Breast epithelium (tissue), 4 donors: ENCODE measurements at regions not wholly inside any gene's neighbourhood (a gene's known extent, or its start where the extent isn't known, plus 50 kb on each side); places are given as distances from the start of the nearest gene placed in this dataset.

Experiments
- DNase-seq, 2 donors: peaks; one replicate each; pipeline ENCODE4 v3.0.0-alpha.2; 2019; ENCODE audit warnings: low spot score in 2 of 2
- H3K27ac ChIP-seq, 2 donors: fragments of 200-600 bp; sonication (generic) in 1 of 2; one replicate each; pipeline ENCODE4 v1.5.1; 2016 to 2019; ENCODE audit warnings: mild to moderate bottlenecking in 1 of 2
- H3K27me3 ChIP-seq, 2 donors: fragments of 200-600 bp; sonication (generic) in 1 of 2; one replicate each; pipeline versions ENCODE4 v1.5.1 to v1.6.0; 2017 to 2019; ENCODE audit warnings: control low read depth in 1 of 2, mild to moderate bottlenecking in 1 of 2
- H3K36me3 ChIP-seq: fragments of 200-600 bp; one replicate; pipeline ENCODE4 v1.5.1; 2019
- H3K4me1 ChIP-seq, 2 donors: fragments of 200-600 bp; sonication (generic); one replicate each; pipeline ENCODE4 v1.5.1; 2016 to 2019; ENCODE audit warnings: control low read depth in 1 of 2
- H3K4me3 ChIP-seq, 3 donors: fragments of 200-600 bp; sonication (generic); 1 replicate in 2 of 3; 2 replicates in 1 of 3; pipeline ENCODE4 v1.5.1; 2016 to 2019; ENCODE audit warnings: mild to moderate bottlenecking in 3 of 3, moderate library complexity in 2 of 3
- H3K9me3 ChIP-seq, 2 donors: fragments of 200-600 bp; sonication (generic) in 1 of 2; one replicate each; pipeline ENCODE4 v1.5.1; 2016 to 2019; ENCODE audit warnings: control low read depth in 1 of 2
- CTCF ChIP-seq, 3 donors: fragments of 450-650 bp; IDR thresholded peaks; one replicate each; pipeline ENCODE4 v1.5.1; 2016 to 2017; ENCODE audit warnings: antibody characterized with exemption in 3 of 3, mild to moderate bottlenecking in 3 of 3, moderate library complexity in 3 of 3
- POLR2A ChIP-seq: fragments of 450-650 bp; IDR thresholded peaks from one replicate; pipeline ENCODE4 v1.6.1; 2016; ENCODE audit warnings: antibody characterized with exemption, mild to moderate bottlenecking, moderate library complexity
- POLR2AphosphoS5 ChIP-seq, 3 donors: sonication (generic); formaldehyde crosslinking; IDR thresholded peaks; one replicate each; pipeline ENCODE4 v1.6.1; 2017; ENCODE audit warnings: antibody characterized with exemption in 3 of 3
- intact Hi-C: fragments of 100-400 bp; cut with DNase I; formaldehyde crosslinking; loops from one replicate; pipeline ENCODE4 v1.15.1; 2023; ENCODE audit warnings: low total_unique reads

GRCh38 chr1:147478521-147478920 lies 62.8 kb upstream of the BCL9 start:
- no peaks in the 10 kb centered on the region for H3K9me3 ChIP-seq
- TF ChIP-seq CTCF (IDR thresholded peaks at IDR 0.05) (no peak), POLR2AphosphoS5 (IDR thresholded peaks at IDR 0.05) (no peak), POLR2A (no peak)
- DNase-seq: no peak
- no peak overlapping the region for H3K4me3 ChIP-seq
- intact Hi-C loops: no loop called here
- no peak overlapping the region for H3K27ac ChIP-seq
- H3K27me3 ChIP-seq: peaks cover 0 to 6% of the 10 kb centered on the region in 2 donors
- H3K4me1 ChIP-seq: no peaks in the 10 kb centered on the region
- H3K36me3 ChIP-seq: no peaks in the 10 kb centered on the region

GRCh38 chr1:147479864-147480564 lies 61.3 kb upstream of the BCL9 start:
- no peaks in the 10 kb centered on the region for H3K9me3 ChIP-seq
- peaks cover 0 to 6% of the 10 kb centered on the region in 2 donors for H3K27me3 ChIP-seq
- H3K4me3 ChIP-seq: no peak overlapping the region
- no peaks in the 10 kb centered on the region for H3K4me1 ChIP-seq
- intact Hi-C loops: no loop called here
- no peak overlapping the region for H3K27ac ChIP-seq
- no peaks in the 10 kb centered on the region for H3K36me3 ChIP-seq
- TF ChIP-seq POLR2A: no peak
- no peak for TF ChIP-seq POLR2AphosphoS5 (IDR thresholded peaks at IDR 0.05)
- TF ChIP-seq CTCF (IDR thresholded peaks at IDR 0.05): no peak
- no peak for DNase-seq

GRCh38 chr1:147480565-147480935 lies 60.8 kb upstream of the BCL9 start:
- peaks cover 0 to 6% of the 10 kb centered on the region in 2 donors for H3K27me3 ChIP-seq
- no peak overlapping the region for H3K4me3 ChIP-seq
- H3K36me3 ChIP-seq: no peaks in the 10 kb centered on the region
- TF ChIP-seq POLR2A: no peak
- H3K27ac ChIP-seq: no peak overlapping the region
- no peak for DNase-seq
- H3K4me1 ChIP-seq: no peaks in the 10 kb centered on the region
- H3K9me3 ChIP-seq: no peaks in the 10 kb centered on the region
- intact Hi-C loops: no loop called here

GRCh38 chr1:147486876-147487656 lies 54.2 kb upstream of the BCL9 start:
- Histone ChIP-seq H3K4me3 (no peak overlapping the region), H3K4me1 (no peaks in the 10 kb centered on the region), H3K9me3 (no peaks in the 10 kb centered on the region), H3K27me3 (no peaks in the 10 kb centered on the region), H3K27ac (no peak overlapping the region), H3K36me3 (no peaks in the 10 kb centered on the region)
- no peak for TF ChIP-seq POLR2A
- TF ChIP-seq POLR2AphosphoS5 (IDR thresholded peaks at IDR 0.05): no peak
- no peak for TF ChIP-seq CTCF (IDR thresholded peaks at IDR 0.05)
- intact Hi-C loops: no loop called here
- DNase-seq: no peak

GRCh38 chr1:147491098-147491497 lies 50.2 kb upstream of the BCL9 start:
- no peak for DNase-seq
- intact Hi-C loops: no loop called here
- Histone ChIP-seq H3K4me1 (no peaks in the 10 kb centered on the region), H3K36me3 (no peaks in the 10 kb centered on the region), H3K9me3 (no peaks in the 10 kb centered on the region), H3K4me3 (no peak overlapping the region), H3K27ac (no peak overlapping the region), H3K27me3 (no peaks in the 10 kb centered on the region)
- TF ChIP-seq CTCF (IDR thresholded peaks at IDR 0.05) (no peak), POLR2A (no peak), POLR2AphosphoS5 (IDR thresholded peaks at IDR 0.05) (no peak)
